BE2C (cell line): ENCODE measurements at regions not wholly inside any gene's neighbourhood (a gene's known extent, or its start where the extent isn't known, plus 50 kb on each side); places are given as distances from the start of the nearest gene placed in this dataset.

ENCODE experiments used
- DNase-seq: peaks from one replicate; pipeline ENCODE4 v3.0.0-alpha.2; 2020
- H3K27me3 ChIP-seq: fragments of 250-450 bp; sonication (Bioruptor Pico); 2 replicates; pipeline ENCODE4 v1.5.1; 2020; ENCODE audit warnings: mild to moderate bottlenecking
- H3K36me3 ChIP-seq: fragments of 250-450 bp; sonication (Bioruptor Pico); 2 replicates; pipeline ENCODE4 v1.5.1; 2020; ENCODE audit warnings: mild to moderate bottlenecking
- H3K4me1 ChIP-seq: fragments of 250-450 bp; sonication (Bioruptor Pico); 2 replicates; pipeline ENCODE4 v1.5.1; 2020
- H3K4me3 ChIP-seq: 2 replicates; pipeline ENCODE4 v1.5.1; 2011; ENCODE audit warnings: low read depth, low read length
- H3K9me3 ChIP-seq: fragments of 250-450 bp; sonication (Bioruptor Pico); 2 replicates; pipeline ENCODE4 v1.5.1; 2020
- CTCF ChIP-seq: IDR thresholded peaks from 2 replicates; pipeline ENCODE4 v1.5.1; 2012; ENCODE audit warnings: mild to moderate bottlenecking, low read depth, low read length

DNA sequence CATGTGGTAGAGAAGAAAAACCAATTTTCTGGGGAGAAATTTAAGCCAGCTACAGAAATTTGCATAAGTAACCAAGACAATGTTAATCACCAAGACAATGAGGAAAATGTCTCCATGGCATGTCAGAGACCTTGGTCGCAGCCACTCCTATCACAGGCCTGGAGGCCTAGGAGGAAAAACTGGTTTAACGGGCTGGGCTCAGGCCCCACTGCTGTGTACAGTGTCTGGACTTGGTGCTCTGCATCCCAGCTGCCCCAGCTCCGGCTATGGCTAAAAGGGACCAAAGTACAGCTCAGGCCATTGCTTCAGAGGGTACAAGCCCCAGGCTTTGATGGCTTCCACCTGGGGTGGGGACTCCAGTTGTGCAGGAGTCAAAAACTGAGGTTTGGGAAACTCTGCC lies 1075.1 kb upstream of the CDH18 start:
- DNase-seq: no peak

GRCh38 chr5:21058289-21058688 lies 1070.3 kb upstream of the CDH18 start:
- Histone ChIP-seq H3K9me3 (no peaks in the 10 kb centered on the region), H3K36me3 (no peaks in the 10 kb centered on the region), H3K27me3 (no peaks in the 10 kb centered on the region), H3K4me3 (no peak overlapping the region), H3K4me1 (no peaks in the 10 kb centered on the region)
- TF ChIP-seq CTCF: no peak
- DNase-seq: no peak

More for the DNA sequence above, 1075.1 kb upstream of the CDH18 start:
- no peaks in the 10 kb centered on the region for H3K9me3 ChIP-seq
- H3K4me3 ChIP-seq: no peak overlapping the region
- no peaks in the 10 kb centered on the region for H3K4me1 ChIP-seq
- H3K36me3 ChIP-seq: no peaks in the 10 kb centered on the region
- no peaks in the 10 kb centered on the region; the same call in 1 of the 2 replicates for H3K27me3 ChIP-seq
- no peak for TF ChIP-seq CTCF

GRCh38 chr5:21051945-21052344 lies 1063.9 kb upstream of the CDH18 start:
- TF ChIP-seq CTCF: no peak
- no peaks in the 10 kb centered on the region for H3K27me3 ChIP-seq
- no peaks in the 10 kb centered on the region for H3K4me1 ChIP-seq
- H3K4me3 ChIP-seq: no peak overlapping the region
- H3K36me3 ChIP-seq: no peaks in the 10 kb centered on the region
- DNase-seq: no peak
- H3K9me3 ChIP-seq: no peaks in the 10 kb centered on the region

- no peak for TF ChIP-seq CTCF
- H3K4me3 ChIP-seq: no peak overlapping the region
- H3K9me3 ChIP-seq: no peaks in the 10 kb centered on the region
- no peaks in the 10 kb centered on the region for H3K4me1 ChIP-seq
- no peaks in the 10 kb centered on the region for H3K36me3 ChIP-seq
- H3K27me3 ChIP-seq: no peaks in the 10 kb centered on the region
- no peak for DNase-seq
Measured at GRCh38 chr5:21049901-21050300, 1061.9 kb upstream of the CDH18 start.

GRCh38 chr5:21030981-21031380 lies 1043.0 kb upstream of the CDH18 start:
- no peak for TF ChIP-seq CTCF
- DNase-seq: no peak

DNA sequence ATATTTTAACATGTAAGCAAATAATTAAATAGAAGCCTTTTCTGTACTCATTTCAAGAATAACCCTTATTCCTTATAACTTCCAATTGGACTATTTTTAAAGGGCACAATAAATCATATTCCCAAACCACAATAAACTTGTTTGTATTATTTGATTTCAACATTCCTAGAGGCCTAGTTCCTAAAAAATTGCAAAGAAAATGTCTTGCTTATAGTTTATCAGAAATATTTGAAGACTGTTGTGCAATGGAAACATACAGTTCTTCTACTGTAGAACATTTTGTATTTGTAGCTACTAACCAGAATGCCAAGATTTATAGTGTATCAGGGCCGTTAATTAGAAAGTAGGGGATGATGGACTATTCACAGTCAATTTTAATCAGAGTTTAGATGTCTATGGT lies 1037.0 kb upstream of the CDH18 start:
- Histone ChIP-seq H3K4me1 (no peaks in the 10 kb centered on the region), H3K4me3 (no peak overlapping the region), H3K27me3 (no peaks in the 10 kb centered on the region), H3K9me3 (no peaks in the 10 kb centered on the region), H3K36me3 (no peaks in the 10 kb centered on the region)
- DNase-seq: no peak
- TF ChIP-seq CTCF: no peak

More at GRCh38 chr5:21030981-21031380, 1043.0 kb upstream of the CDH18 start:
- Histone ChIP-seq H3K4me1 (no peaks in the 10 kb centered on the region), H3K27me3 (no peaks in the 10 kb centered on the region), H3K36me3 (no peaks in the 10 kb centered on the region), H3K9me3 (no peaks in the 10 kb centered on the region), H3K4me3 (no peak overlapping the region)
